GM18511 (cell line): ENCODE measurements at regions not wholly inside any gene's neighbourhood (a gene's known extent, or its start where the extent isn't known, plus 50 kb on each side); places are given as distances from the start of the nearest gene placed in this dataset.
A peak's percentile ranks its signal among the peaks of the same experiment; 100 is the strongest.

Experiments used
- ATAC-seq: cut with Tn5 transposase; IDR thresholded peaks from one replicate; pipeline ENCODE4 v1.9.1; 2021; ENCODE audit warnings: mild to moderate bottlenecking, moderate library complexity; ENCODE audit not compliant: unreplicated experiment

DNA sequence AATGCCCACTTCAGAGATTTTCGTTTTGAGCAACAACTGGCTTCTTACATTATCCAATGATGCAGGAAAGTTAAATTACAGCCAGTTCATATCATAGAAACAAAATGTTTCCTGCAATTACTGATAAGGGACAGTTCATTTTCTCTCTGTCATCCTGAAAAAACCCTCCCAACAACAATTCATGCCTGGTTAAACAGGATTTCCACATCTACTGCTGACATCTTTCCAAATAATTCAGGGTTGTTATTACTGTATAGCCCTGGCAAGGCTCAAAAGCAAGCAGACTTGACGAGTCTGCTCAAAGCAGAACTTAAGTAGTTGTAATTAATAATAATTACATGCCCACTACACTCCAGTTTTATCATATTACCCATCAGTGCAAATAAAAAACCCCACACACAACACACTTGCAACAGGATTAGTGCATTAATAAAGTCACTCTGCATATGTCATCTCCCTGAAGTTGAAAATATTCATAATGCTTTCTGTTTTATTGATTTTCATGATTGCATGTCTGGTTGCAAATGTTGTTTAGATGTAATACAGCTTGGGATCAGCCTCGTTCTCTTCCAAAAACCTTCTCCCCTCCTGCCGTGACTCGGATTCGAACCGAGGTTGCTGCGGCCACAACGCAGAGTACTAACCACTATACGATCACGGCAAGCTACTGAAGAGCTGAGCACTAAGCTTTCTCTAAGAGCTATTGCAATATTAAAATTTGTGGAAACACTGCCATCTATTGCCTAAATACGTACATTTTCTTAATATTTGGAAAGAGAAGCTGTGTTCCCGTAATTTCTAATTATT, 119.6 kb upstream of the NFIB start:
- no peak for ATAC-seq

DNA sequence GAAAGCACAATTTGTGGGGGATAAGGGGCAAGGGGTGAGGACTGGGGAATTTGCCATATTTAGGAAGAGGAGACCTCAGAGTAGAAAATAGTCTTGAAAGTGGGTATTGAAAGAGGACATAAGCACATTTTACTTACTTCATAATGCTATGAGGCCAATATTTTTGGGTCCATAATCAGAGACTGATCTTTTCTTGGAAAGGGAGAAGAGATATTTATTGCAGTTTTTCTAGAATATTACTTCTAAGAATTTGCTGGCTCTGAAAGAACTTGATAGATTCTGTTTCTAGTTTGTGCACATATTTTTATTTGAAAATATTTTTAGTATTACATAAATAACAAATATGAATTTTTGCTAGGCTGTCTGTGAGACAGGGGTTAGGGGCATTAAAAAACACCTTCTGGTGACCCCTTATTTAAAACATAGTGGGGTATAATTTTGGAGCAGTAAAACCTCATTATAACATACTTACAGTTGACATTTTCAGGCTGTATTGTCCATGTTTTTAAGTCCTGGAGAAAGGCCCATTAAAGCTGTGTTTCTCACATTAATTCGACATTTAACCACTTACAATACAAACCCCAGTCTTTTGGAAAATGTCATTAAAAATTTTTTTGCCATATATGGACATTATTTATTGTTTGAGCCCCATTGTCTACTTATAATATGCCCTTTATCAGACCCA, 118.9 kb upstream of the NFIB start:
- ATAC-seq: no peak

DNA sequence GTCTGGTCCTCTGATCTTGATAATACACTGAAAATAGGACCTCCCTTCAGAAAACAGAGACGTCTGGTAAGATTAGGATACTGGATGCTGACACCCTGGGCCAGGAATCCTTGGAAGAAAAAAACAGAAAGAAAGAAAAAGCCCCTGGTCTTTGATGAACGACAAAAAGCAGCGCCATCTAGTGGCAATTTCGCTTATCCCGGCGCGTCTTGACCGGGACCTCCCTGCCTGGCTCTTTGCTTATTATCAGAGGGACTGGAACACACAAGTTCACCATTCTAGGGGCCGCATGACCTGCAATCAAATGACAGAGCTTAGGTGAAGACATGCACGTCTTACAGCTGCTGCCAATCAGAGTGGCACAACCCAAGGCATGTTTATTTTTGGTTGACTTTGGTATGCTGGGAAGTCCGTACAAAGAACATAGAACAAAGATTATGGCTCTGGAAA, 114.9 kb upstream of the NFIB start:
- peak; percentile 71 for ATAC-seq

GRCh38 chr9:14427419-14427818, 113.5 kb upstream of the NFIB start:
- ATAC-seq: no peak

DNA sequence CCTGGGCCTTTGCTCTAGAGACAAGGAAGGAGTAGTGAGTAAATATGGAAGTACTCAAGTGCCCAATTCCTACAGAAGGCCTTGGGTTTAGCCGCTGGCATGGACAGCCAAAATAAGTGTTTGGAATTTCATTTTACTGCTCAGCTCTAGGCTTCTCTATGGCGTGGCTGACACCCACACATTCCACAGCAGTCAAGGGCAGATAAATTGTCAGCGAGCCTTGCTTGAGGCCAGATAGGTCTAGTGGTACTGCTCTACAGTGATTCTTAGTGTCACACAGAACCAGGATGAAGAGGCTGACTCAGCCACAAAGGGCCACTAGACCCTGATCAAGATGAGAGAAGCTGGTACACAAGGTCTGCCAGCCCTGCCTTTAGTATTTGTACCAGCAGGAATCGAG, 111.0 kb upstream of the NFIB start:
- ATAC-seq: no peak

GRCh38 chr9:14424289-14424688, 110.3 kb upstream of the NFIB start:
- no peak for ATAC-seq

- ATAC-seq: no peak
These were observed 109.9 kb upstream of the NFIB start for GRCh38 chr9:14423815-14424261.

GRCh38 chr9:14421291-14421690, 107.3 kb upstream of the NFIB start:
- ATAC-seq: no peak

GRCh38 chr9:14418941-14419937, 105.3 kb upstream of the NFIB start:
- ATAC-seq: no peak

- ATAC-seq: no peak
These were observed 104.5 kb upstream of the NFIB start for GRCh38 chr9:14418301-14418940.

DNA sequence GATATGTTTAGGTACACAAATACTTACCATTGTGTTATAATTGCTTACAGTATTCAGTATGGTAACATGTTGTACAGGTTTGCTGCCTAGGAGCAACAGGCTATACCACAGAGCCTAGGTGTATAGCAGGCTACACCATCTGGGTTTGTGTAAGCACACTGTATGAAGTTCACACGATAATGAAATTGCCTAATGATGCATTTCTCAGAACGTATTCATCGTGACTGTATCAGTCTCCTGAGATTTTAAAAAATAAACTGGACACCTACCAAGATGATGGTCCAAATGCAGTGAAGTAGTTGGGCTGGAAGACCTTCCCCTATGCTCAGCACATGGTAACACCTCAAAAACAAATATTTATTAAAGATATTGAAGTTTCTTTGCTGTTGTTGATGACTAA, 103.3 kb upstream of the NFIB start:
- no peak for ATAC-seq

GRCh38 chr9:14415947-14416346, 102.0 kb upstream of the NFIB start:
- ATAC-seq: no peak

GRCh38 chr9:14413812-14414211, 99.9 kb upstream of the NFIB start:
- ATAC-seq: no peak

DNA sequence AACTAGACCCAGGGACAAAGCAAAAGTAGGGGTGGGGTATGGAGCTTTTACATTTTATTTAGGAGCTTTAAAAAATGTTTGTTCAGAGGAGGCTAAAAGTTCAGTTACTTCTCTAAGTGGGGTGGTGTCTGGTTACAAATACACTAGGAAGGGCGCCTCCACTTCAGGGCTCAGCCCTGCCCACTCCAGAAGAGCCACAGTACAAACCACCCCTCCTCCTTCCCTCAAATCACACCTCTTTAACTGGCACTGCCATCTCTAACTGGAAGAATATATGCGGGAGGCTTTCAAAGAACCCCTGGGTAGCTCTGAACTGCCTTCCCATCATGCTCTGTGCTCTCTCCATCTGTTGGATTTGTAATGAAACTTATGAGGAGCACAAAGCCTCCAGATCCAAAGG, 98.8 kb upstream of the NFIB start:
- no peak for ATAC-seq

- no peak for ATAC-seq
These were observed 92.5 kb upstream of the NFIB start for GRCh38 chr9:14406463-14406862.

GRCh38 chr9:14405176-14405706, 91.3 kb upstream of the NFIB start:
- ATAC-seq: no peak

DNA sequence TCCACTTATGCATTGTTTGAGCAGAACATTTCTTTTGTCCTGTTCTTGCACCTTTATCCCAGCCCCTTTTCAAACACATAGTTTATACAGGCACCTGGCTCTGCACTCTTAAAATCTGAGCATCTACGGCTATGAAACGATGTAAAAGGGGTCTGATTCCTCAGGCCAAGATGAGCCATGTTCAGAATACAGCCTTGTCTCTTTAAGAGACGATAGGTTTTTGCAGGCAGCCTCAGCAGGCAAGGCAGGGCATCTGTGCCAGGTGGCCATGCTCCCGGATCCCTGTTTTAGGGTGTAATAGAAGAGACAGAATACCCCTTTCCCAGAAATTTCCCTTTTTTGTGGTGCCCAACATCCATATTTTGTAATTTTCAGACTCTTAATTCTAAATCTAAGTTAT, 89.1 kb upstream of the NFIB start:
- ATAC-seq: no peak

DNA sequence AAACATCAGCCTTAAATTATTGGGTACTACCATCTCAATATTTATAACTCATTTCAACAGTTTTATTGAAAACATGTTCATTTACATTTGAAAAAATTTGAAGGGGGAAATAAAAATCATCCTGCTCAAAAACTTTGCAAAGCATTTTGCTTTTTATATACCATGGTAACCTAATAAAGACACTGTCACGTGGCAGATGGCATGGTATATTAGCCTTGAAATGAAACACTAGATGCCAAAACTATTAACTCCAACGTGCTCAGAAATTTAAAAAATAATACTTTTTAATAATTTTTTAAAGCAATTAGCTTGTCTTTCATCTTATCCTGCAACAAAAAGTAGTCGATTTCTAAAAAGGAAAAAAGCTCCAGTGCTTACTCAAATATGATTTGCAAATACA, 88.6 kb upstream of the NFIB start:
- ATAC-seq: no peak

GRCh38 chr9:14401911-14402310, 88.0 kb upstream of the NFIB start:
- ATAC-seq: no peak

- no peak for ATAC-seq
These were observed 86.7 kb upstream of the NFIB start for GRCh38 chr9:14400658-14400995.
